ENCODE measurements at regions not wholly inside any gene's neighbourhood (a gene's known extent, or its start where the extent isn't known, plus 50 kb on each side); places are given as distances from the start of the nearest gene placed in this dataset.

DNA sequence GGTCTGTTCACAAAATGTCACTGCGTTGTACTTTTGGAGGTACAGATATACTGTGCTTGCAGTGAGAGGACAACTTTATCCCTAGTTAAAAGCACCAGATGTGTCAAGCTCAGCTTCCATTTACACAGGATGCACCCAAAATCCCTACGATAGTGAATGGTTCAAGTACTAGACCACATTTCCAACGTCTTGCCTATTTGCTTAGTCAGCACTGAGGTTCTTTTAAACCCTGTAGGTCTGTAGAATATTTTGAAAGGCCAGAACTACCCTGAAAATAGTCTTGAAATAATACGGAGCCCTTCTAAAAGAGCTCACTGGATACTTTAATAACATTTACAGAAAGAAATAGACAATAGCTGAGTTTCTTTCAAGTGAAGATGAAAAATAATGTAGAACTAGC is 466.1 kb downstream of the FUT8 start:
- FAIRE-seq: no peak

DNA sequence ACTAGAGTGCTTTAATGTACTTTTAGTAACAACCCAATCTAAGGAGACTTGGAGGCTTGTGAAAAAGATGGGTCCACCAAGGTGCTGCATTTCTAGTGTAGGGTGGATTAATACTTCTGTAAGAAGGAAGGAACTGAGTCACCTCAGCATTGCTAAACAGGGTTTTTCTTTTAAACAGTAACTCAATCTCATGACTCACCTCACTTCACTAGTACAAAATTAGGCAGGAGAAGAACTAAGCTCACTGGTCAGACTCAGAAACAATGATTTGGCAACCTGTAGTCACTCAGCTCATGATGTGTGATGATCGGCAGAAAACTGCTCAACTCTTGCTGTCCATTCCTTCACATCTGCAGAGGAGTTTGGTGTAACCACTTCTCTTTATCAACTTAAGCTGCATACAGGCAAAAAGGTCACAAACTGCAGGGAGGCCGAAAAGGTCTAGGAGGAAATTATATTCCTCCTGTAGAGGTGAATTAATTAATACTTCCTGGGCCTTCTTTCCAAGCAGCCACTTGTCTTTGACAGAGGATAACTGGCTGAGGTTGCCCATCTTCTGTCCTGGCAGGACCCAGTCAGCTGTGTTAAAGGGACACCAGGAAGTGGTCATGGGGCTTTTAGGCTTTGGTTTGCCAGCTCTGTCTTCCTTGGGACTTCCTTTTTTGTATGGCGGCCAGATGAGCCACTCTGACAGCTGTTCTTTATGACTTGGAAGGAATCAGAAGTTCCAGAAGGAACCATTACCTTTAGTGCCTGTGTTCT is 466.9 kb downstream of the FUT8 start:
- FAIRE-seq: no peak

GRCh38 chr14:65880507-65880906 is 468.0 kb downstream of the FUT8 start:
- FAIRE-seq: no peak

DNA sequence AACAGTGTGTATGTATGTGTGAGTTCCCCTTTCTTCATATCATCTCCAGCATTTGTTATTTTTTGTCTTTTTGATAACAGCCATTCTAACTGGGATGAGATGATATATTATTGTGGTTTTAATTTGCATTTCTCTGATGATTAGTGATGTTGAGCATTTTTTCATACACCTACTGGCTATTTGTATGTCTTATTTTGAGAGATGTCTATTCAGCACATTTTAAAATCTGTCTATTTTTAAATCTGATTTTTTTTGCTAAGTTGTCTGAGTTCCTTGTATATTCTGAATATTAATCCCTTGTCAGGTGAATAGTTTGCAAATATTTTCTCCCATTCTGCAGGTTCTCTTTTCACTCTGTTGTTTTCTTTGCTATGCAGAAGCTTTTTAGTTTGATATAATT is 469.1 kb downstream of the FUT8 start:
- no peak for FAIRE-seq

DNA sequence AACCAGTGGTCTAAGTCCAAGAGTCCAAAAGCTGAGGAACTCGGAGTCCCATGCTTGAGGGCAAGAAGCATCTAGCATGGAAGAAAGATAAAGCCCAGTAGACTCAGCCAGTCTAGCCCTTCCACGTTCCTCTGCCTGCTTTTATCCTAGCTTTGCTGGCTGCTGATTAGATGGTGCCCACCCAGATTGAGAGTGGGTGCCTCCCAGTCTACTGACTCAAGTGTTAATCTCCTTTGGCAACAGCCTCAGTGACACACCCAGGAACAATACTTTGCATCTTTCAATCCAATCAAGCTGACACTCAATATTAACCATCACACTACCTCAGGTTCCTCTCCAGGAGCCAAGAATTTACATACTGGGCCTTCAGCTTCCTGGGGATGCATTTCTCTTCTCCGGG is 476.1 kb downstream of the FUT8 start:
- FAIRE-seq: no peak

GRCh38 chr14:65892315-65892714 is 479.8 kb downstream of the FUT8 start:
- FAIRE-seq: no peak

DNA sequence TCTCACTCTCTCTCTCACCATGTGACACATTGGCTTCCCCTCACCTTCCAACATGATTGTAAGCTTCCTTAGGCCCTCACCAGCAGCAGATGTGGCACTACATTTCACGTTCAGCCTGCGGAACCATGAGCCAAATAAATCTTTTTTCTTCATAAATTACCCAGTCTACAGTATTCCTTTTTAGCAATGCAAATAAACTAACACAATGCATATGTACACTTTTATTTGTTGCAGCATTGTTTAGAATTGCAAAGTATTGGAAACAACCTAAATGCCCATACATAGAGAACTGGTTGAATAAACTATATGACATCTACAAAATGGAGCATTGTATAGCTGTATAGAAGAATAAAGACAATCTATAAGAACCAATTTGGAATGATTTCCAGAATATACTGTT is 487.6 kb downstream of the FUT8 start:
- no peak for FAIRE-seq

DNA sequence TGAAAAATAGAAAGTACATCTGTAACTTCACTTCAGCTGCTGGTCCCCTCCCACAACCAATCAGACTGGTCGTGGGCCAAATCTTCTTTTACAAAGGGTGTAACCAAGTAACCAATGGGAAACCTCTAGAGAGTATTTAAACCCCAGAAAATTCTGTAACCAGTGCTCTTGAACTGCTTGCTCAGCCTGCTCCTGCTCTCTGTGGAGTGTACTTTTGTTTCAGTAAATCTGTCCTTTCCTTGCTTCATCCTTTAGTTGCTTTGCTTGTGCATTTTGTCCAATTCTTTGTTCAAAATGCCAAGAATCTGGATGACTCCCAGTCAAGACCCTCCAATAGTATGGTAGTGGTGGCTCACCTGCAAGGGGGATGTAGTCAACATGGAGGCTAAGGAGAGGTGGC is 489.1 kb downstream of the FUT8 start:
- FAIRE-seq: no peak

DNA sequence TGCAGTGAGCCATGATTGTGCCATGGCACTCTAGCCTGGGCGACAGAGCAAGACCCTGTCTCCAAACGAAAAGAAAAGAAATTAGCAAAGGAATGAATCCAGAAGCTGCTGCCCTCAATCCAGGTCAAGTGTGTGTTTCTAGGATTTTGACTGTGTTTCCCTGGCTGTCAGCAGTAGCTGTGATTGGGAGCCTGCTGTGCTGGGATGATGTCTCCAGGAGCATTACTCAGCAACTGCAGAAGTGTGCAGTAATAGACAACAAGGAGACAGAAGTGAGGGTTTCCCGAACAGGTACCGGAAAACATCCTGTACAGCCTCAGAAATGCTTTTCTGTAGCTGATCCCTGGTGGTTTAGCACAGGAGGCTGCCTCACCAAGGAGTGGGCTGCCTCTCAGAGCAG is 492.5 kb downstream of the FUT8 start:
- FAIRE-seq: no peak

DNA sequence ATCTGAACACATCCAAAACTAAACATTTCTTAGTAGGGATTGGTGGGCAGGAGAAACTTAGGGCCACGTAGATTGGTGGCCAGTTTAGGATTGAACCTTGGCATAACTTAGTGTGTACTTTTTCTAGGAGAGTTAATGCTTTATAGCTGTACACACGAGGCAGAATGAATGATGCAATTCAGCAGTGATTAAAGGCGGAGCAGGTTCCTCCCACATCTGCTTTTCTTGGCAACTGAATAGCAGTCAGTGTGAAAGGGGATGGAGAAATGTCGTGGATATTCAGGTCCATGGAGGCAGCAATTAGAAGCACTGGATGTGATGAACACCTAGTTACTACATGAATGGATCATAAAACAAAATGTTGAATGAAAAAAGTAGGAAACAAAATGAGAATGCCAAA is 493.8 kb downstream of the FUT8 start:
- no peak for FAIRE-seq

- no peak for FAIRE-seq
Observed at GRCh38 chr14:65906948-65907347, 494.4 kb downstream of the FUT8 start.

GRCh38 chr14:65910108-65910786 is 497.7 kb downstream of the FUT8 start:
- FAIRE-seq: no peak

DNA sequence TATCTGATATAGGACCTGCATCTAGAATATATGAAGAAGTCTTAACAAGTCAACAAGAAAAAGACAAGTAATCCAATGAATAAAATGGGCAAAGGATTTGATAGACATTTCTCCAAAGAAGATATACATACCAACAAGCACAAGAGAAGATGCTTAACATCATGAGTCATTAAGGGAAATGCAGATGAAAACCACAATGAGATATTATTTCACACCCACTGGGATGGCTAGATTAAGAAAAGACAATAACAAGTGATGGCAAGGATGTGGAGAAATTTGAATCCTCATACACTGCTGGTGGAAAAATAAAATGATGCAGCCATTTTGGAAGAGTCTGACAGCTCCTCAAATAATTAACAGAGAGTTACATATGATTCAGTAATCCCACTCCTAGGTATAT is 502.6 kb downstream of the FUT8 start:
- no peak for FAIRE-seq

DNA sequence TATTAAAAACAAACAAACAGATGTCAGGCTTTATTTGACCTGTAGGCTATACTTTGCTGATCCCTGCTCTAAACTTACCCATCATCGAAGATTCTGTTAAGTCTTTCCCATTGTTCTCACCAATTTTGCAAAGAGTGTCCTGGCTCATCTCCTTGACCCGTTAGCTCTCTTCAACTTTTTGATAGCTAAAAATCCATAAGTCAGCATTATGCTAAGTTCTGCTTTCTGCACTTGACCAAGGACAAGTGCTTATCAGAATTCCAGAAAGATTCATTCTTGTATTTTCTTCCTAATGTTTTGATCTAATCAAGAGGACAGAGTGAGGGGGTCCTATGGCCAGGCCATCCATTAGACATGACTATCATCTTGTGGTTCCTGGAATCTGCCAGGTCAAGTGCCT is 503.5 kb downstream of the FUT8 start:
- FAIRE-seq: no peak

GRCh38 chr14:65920996-65921395 is 508.5 kb downstream of the FUT8 start:
- FAIRE-seq: no peak

DNA sequence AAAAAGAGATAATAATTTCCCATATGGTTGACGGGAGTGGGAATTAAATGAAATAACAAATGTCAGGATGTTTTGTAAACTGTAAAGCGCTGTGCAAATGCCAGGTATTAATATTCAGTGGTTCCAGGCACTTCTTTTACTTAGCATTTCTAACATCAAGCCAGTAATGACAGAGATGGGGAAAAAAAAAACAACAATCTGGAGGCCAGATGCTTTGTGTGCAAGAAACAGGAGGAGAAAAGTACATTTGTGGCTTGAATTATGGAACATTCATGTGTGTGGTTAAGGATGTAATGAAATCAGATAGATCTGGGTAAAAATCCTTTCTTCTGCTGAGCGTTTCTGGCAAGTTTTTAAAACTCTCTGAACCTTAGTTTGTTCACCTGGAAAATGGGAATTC is 509.6 kb downstream of the FUT8 start:
- FAIRE-seq: no peak

DNA sequence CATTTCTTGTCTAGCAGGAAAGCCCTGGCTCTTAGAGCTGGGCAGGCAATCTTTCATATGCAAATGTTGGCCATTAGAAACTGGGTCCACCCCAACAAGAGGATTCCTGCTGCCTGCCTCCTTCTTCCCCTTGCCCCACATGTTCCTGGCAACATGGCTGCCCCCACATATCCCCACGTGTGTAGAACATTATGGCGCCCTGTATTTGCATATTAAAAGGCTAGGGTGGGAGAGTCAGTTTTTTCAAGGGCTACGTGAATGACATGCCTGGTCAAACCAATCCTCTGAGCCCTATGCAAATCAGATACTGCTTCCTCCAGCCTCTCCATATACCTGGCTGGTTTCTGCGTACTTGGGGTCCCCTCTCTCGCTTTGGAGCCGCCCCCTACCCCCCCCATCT is 514.0 kb downstream of the FUT8 start:
- FAIRE-seq: no peak

- FAIRE-seq: no peak
Observed at GRCh38 chr14:65926935-65927700, 514.6 kb downstream of the FUT8 start.

DNA sequence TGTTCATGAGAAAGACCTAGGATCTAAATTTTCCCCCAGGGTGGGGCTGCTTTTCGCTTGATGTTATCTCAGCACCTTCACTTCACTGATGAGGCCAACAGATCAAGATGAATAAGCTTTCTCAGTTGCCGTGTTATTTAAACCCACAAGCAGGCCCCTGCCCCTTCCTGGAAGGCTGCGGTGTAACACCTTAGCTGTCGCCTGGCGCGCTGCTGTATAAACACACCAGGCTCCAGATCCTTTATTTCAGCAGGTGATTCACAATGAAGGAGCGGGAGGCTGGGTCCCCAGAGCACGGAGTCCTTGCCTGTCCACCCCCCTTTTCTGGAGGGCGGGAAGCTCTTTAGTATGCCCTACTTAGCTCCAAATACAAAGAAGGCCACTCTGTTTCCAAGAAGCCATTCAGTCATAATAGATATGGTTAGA is 515.4 kb downstream of the FUT8 start:
- FAIRE-seq: no peak

- no peak for FAIRE-seq
Observed at GRCh38 chr14:65928995-65929394, 516.5 kb downstream of the FUT8 start.

- no peak for FAIRE-seq
Observed at GRCh38 chr14:65933400-65934069, 521.0 kb downstream of the FUT8 start.

DNA sequence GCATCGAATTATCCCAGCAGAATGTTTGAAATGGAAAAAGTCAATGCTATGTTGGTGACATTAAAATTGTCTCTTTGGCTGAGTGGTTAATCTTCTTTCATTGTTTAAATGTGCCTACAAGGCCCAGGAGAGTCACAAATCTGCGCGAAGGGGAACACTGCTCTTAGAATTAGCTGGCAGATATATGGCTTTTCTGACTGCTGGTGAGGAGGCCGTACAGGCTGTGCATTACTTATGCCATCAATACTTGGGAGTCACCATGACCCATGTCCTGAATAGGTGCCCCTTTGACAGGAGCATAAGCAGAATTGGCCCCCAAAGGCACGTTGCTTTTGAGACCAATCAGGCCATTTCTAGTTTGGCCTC is 521.5 kb downstream of the FUT8 start:
- no peak for FAIRE-seq

- FAIRE-seq: no peak
Observed at GRCh38 chr14:65936342-65936975, 523.9 kb downstream of the FUT8 start.

Measured in endometrium (tissue), 2 donors.